Endodermal cell (in vitro differentiated cells): ENCODE measurements at regions not wholly inside any gene's neighbourhood (a gene's known extent, or its start where the extent isn't known, plus 50 kb on each side); places are given as distances from the start of the nearest gene placed in this dataset.

Experiments used
- DNase-seq: peaks from one replicate; pipeline ENCODE4 v3.0.0-alpha.2; 2017
- H3K27ac ChIP-seq: 2 replicates; pipeline ENCODE4 v1.5.1; 2013; ENCODE audit warnings: mild to moderate bottlenecking, low read depth, low read length, moderate library complexity
- H3K27me3 ChIP-seq: 2 replicates; pipeline ENCODE4 v1.6.1; 2013; ENCODE audit warnings: mild to moderate bottlenecking, low read length, moderate library complexity; ENCODE audit not compliant: insufficient read depth, control insufficient read depth, poor library complexity, severe bottlenecking
- H3K36me3 ChIP-seq: 2 replicates; pipeline ENCODE4 v1.7.0; 2013; ENCODE audit warnings: mild to moderate bottlenecking, low read length, moderate library complexity; ENCODE audit not compliant: control insufficient read depth, insufficient read depth
- H3K4me1 ChIP-seq: one replicate; pipeline ENCODE4 v1.7.0; 2013; ENCODE audit warnings: low read length; ENCODE audit not compliant: control insufficient read depth, insufficient read depth
- H3K4me3 ChIP-seq: 2 replicates; pipeline ENCODE4 v1.5.1; 2013; ENCODE audit warnings: mild to moderate bottlenecking, low read length, moderate library complexity
- H3K9ac ChIP-seq: 2 replicates; pipeline ENCODE4 v1.6.1; 2013; ENCODE audit warnings: mild to moderate bottlenecking, low read length, moderate library complexity; ENCODE audit not compliant: poor library complexity, severe bottlenecking; ENCODE audit errors: extremely low read depth
- H3K9me3 ChIP-seq: 2 replicates; pipeline ENCODE4 v1.6.1; 2013; ENCODE audit warnings: mild to moderate bottlenecking, low read length, moderate library complexity; ENCODE audit not compliant: control insufficient read depth
- H3K27ac Mint-ChIP-seq: 2 replicates; pipeline ENCODE4 v1.8.0; 2020; ENCODE audit warnings: mixed read lengths
- H3K27me3 Mint-ChIP-seq: 2 replicates; pipeline ENCODE4 v1.8.0; 2021; ENCODE audit warnings: mild to moderate bottlenecking, mixed read lengths; ENCODE audit not compliant: insufficient read depth
- H3K36me3 Mint-ChIP-seq: 2 replicates; pipeline ENCODE4 v1.8.0; 2020; ENCODE audit warnings: low read depth, mixed read lengths
- H3K4me1 Mint-ChIP-seq: 2 replicates; pipeline ENCODE4 v1.8.0; 2020; ENCODE audit warnings: mixed read lengths
- H3K4me3 Mint-ChIP-seq: 2 replicates; pipeline ENCODE4 v1.8.0; 2020; ENCODE audit warnings: mild to moderate bottlenecking, moderate library complexity, mixed read lengths
- H3K9me3 Mint-ChIP-seq: 2 replicates; pipeline ENCODE4 v1.8.0; 2020; ENCODE audit warnings: mild to moderate bottlenecking, mixed read lengths
- CTCF ChIP-seq: fragments of 200-600 bp; sonication (generic); conservative IDR thresholded peaks from 2 replicates; pipeline ENCODE4 v1.5.0; 2021; ENCODE audit warnings: antibody characterized with exemption, mild to moderate bottlenecking
- WGBS, 2 experiments: methylation state at CpG; one replicate each; pipeline versions ENCODE4 v1.1.5 to v1.1.7; 2013; ENCODE audit warnings: missing lambda C conversion rate in 2 of 2, mixed read lengths in 1 of 2; ENCODE audit not compliant: insufficient coverage in 1 of 2, insufficient read length in 1 of 2; 5-methylcytosine and 5-hydroxymethylcytosine counted together

GRCh38 chr14:62076825-62077605 lies 314.8 kb downstream of the SNAPC1 start:
- no peak for DNase-seq
- Mint-ChIP-seq H3K9me3 (no peaks in the 10 kb centered on the region), H3K27ac (no peak overlapping the region), H3K27me3 (no peaks in the 10 kb centered on the region), H3K36me3 (no peaks in the 10 kb centered on the region), H3K4me1 (peaks cover 4% of the 10 kb centered on the region), H3K4me3 (no peak overlapping the region)
- Histone ChIP-seq H3K9me3 (no peaks in the 10 kb centered on the region), H3K4me3 (no peak overlapping the region), H3K27me3 (no peaks in the 10 kb centered on the region), H3K27ac (no peak overlapping the region), H3K36me3 (no peaks in the 10 kb centered on the region), H3K4me1 (no peaks in the 10 kb centered on the region), H3K9ac (no peak overlapping the region)
- no peak for TF ChIP-seq CTCF
- 85 to 93% methylated on average over 4 to 6 of the region's 6 CpGs for WGBS, 2 experiments

GRCh38 chr14:62077676-62078261 lies 315.5 kb downstream of the SNAPC1 start:
- H3K27me3 ChIP-seq: no peaks in the 10 kb centered on the region
- Mint-ChIP-seq H3K27me3 (no peaks in the 10 kb centered on the region), H3K4me3 (no peak overlapping the region), H3K36me3 (no peaks in the 10 kb centered on the region), H3K9me3 (no peaks in the 10 kb centered on the region), H3K4me1 (peaks cover 4% of the 10 kb centered on the region), H3K27ac (no peak overlapping the region)
- TF ChIP-seq CTCF: no peak
- H3K9ac ChIP-seq: no peak overlapping the region
- DNase-seq: no peak
- no peaks in the 10 kb centered on the region for H3K4me1 ChIP-seq
- H3K9me3 ChIP-seq: no peaks in the 10 kb centered on the region
- WGBS, 2 experiments: 97 to 100% methylated on average over 1 to 3 of the region's 4 CpGs
- no peak overlapping the region for H3K27ac ChIP-seq
- H3K4me3 ChIP-seq: no peak overlapping the region
- no peaks in the 10 kb centered on the region for H3K36me3 ChIP-seq

GRCh38 chr14:62079038-62079437 lies 316.8 kb downstream of the SNAPC1 start:
- no peak overlapping the region for H3K27ac ChIP-seq
- no peaks in the 10 kb centered on the region for H3K9me3 Mint-ChIP-seq
- peaks cover 4% of the 10 kb centered on the region for H3K4me1 Mint-ChIP-seq
- no peaks in the 10 kb centered on the region for H3K36me3 Mint-ChIP-seq
- H3K9me3 ChIP-seq: no peaks in the 10 kb centered on the region
- no peaks in the 10 kb centered on the region for H3K4me1 ChIP-seq
- no peak for TF ChIP-seq CTCF
- 95% methylated on average over 1 of the region's 1 CpG; no CpG with 5 or more reads in 1 of the 2 experiments for WGBS, 2 experiments
- no peak overlapping the region for H3K27ac Mint-ChIP-seq
- H3K36me3 ChIP-seq: no peaks in the 10 kb centered on the region
- DNase-seq: no peak
- no peak overlapping the region for H3K4me3 Mint-ChIP-seq
- H3K4me3 ChIP-seq: no peak overlapping the region
- H3K9ac ChIP-seq: no peak overlapping the region
- H3K27me3 Mint-ChIP-seq: no peaks in the 10 kb centered on the region
- H3K27me3 ChIP-seq: no peaks in the 10 kb centered on the region
